IMR-90 (cell line): ENCODE measurements at regions not wholly inside any gene's neighbourhood (a gene's known extent, or its start where the extent isn't known, plus 50 kb on each side); places are given as distances from the start of the nearest gene placed in this dataset. TPM values are rescaled to one million over a fixed set of nuclear protein-coding genes. Genes with fewer than 3 reads are reported as not detected.

Source experiments
- microRNA-seq, 2 experiments: library from miRNA; stranded (forward) in 1 of 2; unstranded in 1 of 2; fragments of 10-50 nt in 1 of 2; fragments of <30 nt in 1 of 2; gene quantifications in 1 of 2; microRNA quantifications in 1 of 2; one replicate each; pipeline versions ENCODE3 to v1.1.0; 2013 to 2020; ENCODE audit not compliant: insufficient read depth in 1 of 2, insufficient read length in 1 of 2, unreplicated experiment in 1 of 2
- small RNA-seq, 5 experiments: library from RNA; depleted of rRNA; stranded (forward); fragments of <200 nt; gene quantifications; one replicate each; pipeline ENCODE3, GENCODE V24; 2012

Small RNA genes lying in the stretch of these regions (microRNA-seq; reads per million reads assigned to microRNA genes)
- not detected for gene AC093850.1 (ENCODE audit: insufficient read depth, insufficient read length)

Small RNA genes lying in the stretch of these regions (small RNA-seq; reads per million reads assigned to genes)
- 0 reads per million in 5 experiments for gene AC093850.1
